Testis (tissue), 2 donors: ENCODE measurements at regions not wholly inside any gene's neighbourhood (a gene's known extent, or its start where the extent isn't known, plus 50 kb on each side); places are given as distances from the start of the nearest gene placed in this dataset.

Experiments
- DNase-seq: peaks from one replicate; pipeline ENCODE4 v3.0.0-alpha.2; 2019
- H3K27ac ChIP-seq, 2 donors: fragments of 200-600 bp; sonication (generic); one replicate each; pipeline ENCODE4 v1.5.1; 2019
- H3K27me3 ChIP-seq: fragments of 200-600 bp; sonication (generic); one replicate; pipeline ENCODE4 v1.5.1; 2019
- H3K36me3 ChIP-seq: fragments of 200-600 bp; sonication (generic); one replicate; pipeline ENCODE4 v1.5.1; 2017; ENCODE audit warnings: low read depth; ENCODE audit errors: missing control alignments
- H3K4me1 ChIP-seq: fragments of 200-600 bp; sonication (generic); one replicate; pipeline ENCODE4 v1.5.1; 2019
- H3K4me3 ChIP-seq, 2 donors: fragments of 200-600 bp; sonication (generic); one replicate each; pipeline ENCODE4 v1.5.1; 2017 to 2019
- H3K9me3 ChIP-seq: fragments of 200-600 bp; sonication (generic); one replicate; pipeline ENCODE4 v1.5.1; 2017
- POLR2A ChIP-seq: fragments of 450-650 bp; IDR thresholded peaks from one replicate; pipeline ENCODE4 v1.6.1; 2017; ENCODE audit warnings: antibody characterized with exemption, mild to moderate bottlenecking, moderate library complexity
- WGBS, 2 donors: methylation state at CpG; one replicate each; pipeline ENCODE4 v1.1.5; 2018; 5-methylcytosine and 5-hydroxymethylcytosine counted together
- intact Hi-C: fragments of 100-400 bp; cut with DNase I; formaldehyde crosslinking; loops from one replicate; pipeline ENCODE4 v1.15.1; 2023; ENCODE audit warnings: low total_unique reads
- TF ChIP-seq, protein P1 (sequence below), 3 experiments: fragments of 450-650 bp in 2 of 3; fragments of 200-600 bp in 1 of 3; sonication (generic) in 1 of 3; IDR thresholded peaks; one replicate each; pipeline ENCODE4 v1.5.1; 2016 to 2019; ENCODE audit warnings: antibody characterized with exemption in 3 of 3, mild to moderate bottlenecking in 2 of 3, moderate library complexity in 1 of 3

DNA sequence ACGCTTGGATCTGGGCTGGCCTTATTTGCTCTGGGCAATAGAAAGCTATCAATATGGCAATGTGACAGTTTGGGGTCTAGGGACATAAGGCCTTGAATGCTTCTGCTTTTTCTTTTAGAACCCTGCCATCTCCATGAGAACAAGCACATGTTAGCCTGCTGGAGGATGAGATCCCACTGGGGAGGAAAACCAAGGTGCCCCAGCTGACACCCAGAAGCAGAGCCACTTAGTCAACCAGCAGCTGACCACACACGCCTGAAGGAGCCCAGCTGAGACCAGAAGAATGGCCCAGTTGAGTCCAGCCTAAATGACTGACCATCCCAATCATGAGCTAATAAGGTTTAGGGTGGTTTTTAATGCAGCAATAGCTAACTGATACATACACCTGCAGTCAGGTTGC, 171.2 kb downstream of the AHSP start:
- H3K36me3 ChIP-seq = no peaks in the 10 kb centered on the region
- intact Hi-C loops = no loop called here
- no peak for TF ChIP-seq POLR2A
- TF ChIP-seq, protein P1, sequence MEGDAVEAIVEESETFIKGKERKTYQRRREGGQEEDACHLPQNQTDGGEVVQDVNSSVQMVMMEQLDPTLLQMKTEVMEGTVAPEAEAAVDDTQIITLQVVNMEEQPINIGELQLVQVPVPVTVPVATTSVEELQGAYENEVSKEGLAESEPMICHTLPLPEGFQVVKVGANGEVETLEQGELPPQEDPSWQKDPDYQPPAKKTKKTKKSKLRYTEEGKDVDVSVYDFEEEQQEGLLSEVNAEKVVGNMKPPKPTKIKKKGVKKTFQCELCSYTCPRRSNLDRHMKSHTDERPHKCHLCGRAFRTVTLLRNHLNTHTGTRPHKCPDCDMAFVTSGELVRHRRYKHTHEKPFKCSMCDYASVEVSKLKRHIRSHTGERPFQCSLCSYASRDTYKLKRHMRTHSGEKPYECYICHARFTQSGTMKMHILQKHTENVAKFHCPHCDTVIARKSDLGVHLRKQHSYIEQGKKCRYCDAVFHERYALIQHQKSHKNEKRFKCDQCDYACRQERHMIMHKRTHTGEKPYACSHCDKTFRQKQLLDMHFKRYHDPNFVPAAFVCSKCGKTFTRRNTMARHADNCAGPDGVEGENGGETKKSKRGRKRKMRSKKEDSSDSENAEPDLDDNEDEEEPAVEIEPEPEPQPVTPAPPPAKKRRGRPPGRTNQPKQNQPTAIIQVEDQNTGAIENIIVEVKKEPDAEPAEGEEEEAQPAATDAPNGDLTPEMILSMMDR (IDR thresholded peaks at IDR 0.05) = no peak
- no peak overlapping the region for H3K4me3 ChIP-seq
- 36 to 79% methylated on average over 1 to 2 of the region's 2 CpGs for WGBS, 2 donors
- H3K27ac ChIP-seq = no peak overlapping the region
- no peaks in the 10 kb centered on the region for H3K27me3 ChIP-seq
- H3K4me1 ChIP-seq = no peaks in the 10 kb centered on the region
- DNase-seq = no peak
- H3K9me3 ChIP-seq = no peaks in the 10 kb centered on the region

DNA sequence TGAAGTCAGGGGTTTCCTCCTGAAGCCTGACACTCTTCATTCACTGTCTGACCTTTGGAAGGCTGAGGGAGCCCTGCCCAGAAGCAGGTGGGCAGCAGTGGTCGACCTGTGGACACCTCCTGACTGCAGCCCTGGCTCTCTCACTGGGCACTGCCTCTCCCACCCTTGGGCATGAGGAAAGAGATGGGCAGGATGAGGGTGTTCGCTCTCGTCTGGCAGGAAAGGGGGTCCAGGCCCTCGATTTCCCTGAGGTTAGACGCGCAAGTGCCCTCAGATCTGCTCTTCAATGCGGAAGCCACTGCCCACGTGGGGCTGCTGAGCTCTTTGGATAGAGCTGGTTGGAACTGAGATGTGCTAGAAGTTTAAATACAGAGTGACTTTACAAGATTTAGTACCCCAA, 171.9 kb downstream of the AHSP start:
- no peaks in the 10 kb centered on the region for H3K9me3 ChIP-seq
- no peak for DNase-seq
- no peak overlapping the region for H3K27ac ChIP-seq
- H3K4me1 ChIP-seq = no peaks in the 10 kb centered on the region
- H3K36me3 ChIP-seq = no peaks in the 10 kb centered on the region
- intact Hi-C loops = no loop called here
- H3K4me3 ChIP-seq = no peak overlapping the region
- WGBS, 2 donors = 46 to 60% methylated on average over 8 of the region's 8 CpGs
- H3K27me3 ChIP-seq = no peaks in the 10 kb centered on the region
- TF ChIP-seq POLR2A = no peak
- TF ChIP-seq, protein P1 (IDR thresholded peaks at IDR 0.05) = no peak

DNA sequence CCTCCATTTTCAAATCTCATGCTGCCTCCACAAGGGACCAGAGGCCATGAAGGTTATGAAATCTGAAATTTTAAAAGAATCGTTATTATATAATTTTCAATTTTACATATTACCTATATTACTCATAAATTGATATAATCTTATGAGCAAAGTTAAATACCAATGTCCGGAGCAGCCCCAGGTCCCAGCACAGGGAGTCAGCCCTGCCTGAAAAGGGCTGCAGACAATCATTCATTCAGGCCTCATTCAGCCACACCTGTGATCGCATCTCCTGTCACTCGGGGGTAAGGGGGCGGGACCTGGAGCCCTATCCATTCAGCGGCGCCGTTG, 172.5 kb downstream of the AHSP start:
- intact Hi-C loops = no loop called here
- H3K27ac ChIP-seq = no peak overlapping the region

DNA sequence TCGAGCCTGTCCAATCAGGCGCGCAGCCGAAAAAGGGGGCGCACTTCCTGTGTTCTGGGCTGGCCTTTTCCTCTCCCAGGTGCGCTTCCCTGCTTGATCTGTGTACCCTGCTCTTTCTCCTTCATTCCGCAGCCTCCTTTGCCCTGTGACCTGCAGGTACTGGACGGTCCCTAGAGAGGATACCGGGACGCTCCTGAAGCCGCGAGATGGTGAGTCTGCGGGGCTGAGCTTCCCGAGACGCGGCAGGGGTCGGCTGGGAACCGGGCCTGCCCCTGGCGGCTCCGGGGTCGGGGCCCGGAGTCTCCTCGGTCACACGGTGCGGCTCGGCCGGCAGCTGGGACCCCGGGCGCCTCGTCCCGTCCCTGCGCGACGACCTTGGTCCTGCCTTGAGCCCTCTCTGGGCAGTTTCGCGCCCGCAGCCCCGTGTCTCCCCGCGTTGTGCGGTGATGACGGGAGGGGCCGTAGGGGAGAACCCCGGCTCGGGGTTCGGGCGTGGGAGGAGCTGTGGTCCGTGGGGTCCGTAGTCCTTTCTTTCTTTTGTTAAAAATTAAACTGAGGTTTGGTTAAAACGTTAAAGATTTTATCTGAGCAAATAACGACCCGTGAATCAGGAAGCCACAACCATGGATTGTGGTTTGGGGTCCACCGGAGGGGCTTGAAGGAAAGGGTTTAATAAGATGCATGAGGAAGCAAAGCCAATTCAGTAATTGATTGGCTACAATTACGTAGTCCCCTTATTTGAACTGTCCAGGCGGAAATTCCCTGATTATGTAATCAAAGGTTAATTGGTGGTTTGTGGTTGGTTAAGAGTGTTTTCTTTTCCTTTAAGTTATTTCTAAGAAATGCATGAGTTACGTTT, 172.8 kb upstream of the ZNF267 start:
- Histone ChIP-seq H3K27ac (peak overlapping the region in 1 of 2 donors; percentile 53), H3K4me1 (no peaks in the 10 kb centered on the region), H3K36me3 (no peaks in the 10 kb centered on the region), H3K27me3 (no peaks in the 10 kb centered on the region), H3K9me3 (no peaks in the 10 kb centered on the region), H3K4me3 (peak overlapping the region; percentile 84 to 94)
- intact Hi-C loops = no loop called here
- TF ChIP-seq, protein P1 (IDR thresholded peaks at IDR 0.05) = peak in 1 of 3 experiments; percentile 12
- no peak for TF ChIP-seq POLR2A
- WGBS, 2 donors = 1 to 3% methylated on average over 21 to 56 of the region's 56 CpGs
- peak; percentile 96 for DNase-seq

More for the DNA sequence above, 172.5 kb downstream of the AHSP start:
- DNase-seq = no peak
- peak overlapping the region; percentile 84 to 94 for H3K4me3 ChIP-seq
- no peaks in the 10 kb centered on the region for H3K36me3 ChIP-seq
- H3K4me1 ChIP-seq = no peaks in the 10 kb centered on the region
- TF ChIP-seq, protein P1 (IDR thresholded peaks at IDR 0.05) = no peak
- TF ChIP-seq POLR2A = no peak
- no peaks in the 10 kb centered on the region for H3K9me3 ChIP-seq
- no peaks in the 10 kb centered on the region for H3K27me3 ChIP-seq
- WGBS, 2 donors = 7 to 9% methylated on average over 8 of the region's 8 CpGs

DNA sequence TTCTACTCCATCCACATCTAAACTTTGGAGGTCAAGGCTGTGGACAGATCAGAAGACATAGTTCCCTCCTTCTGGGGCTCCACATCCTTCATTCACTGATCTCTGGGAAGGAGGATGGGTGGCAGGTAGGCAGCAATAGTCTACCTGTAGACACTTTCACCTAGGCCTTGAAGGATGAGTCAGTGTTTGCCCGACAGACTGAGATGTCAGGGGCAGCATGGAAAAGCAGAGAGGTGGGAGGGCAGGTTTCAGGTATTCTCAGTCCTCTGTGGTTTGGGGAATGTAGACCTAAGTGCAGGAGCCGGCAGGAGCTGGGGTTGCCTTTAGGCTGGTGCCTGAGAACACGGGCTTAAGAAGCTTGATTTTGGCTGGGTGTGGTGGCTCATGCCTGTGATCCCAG, 171.9 kb upstream of the ZNF267 start:
- no peaks in the 10 kb centered on the region for H3K27me3 ChIP-seq
- no peaks in the 10 kb centered on the region for H3K4me1 ChIP-seq
- H3K4me3 ChIP-seq = no peak overlapping the region
- H3K27ac ChIP-seq = no peak overlapping the region
- intact Hi-C loops = no loop called here
- no peaks in the 10 kb centered on the region for H3K9me3 ChIP-seq
- no peak for DNase-seq
- TF ChIP-seq, protein P1 (IDR thresholded peaks at IDR 0.05) = no peak
- TF ChIP-seq POLR2A = no peak
- H3K36me3 ChIP-seq = no peaks in the 10 kb centered on the region
- WGBS, 2 donors = 82 to 88% methylated on average over 2 to 3 of the region's 3 CpGs
